HG02678 (cell line): ENCODE measurements at regions not wholly inside any gene's neighbourhood (a gene's known extent, or its start where the extent isn't known, plus 50 kb on each side); places are given as distances from the start of the nearest gene placed in this dataset.
"Not testable (repeated sequence)": the region's sequence is repeated elsewhere in the genome, so short reads cannot be mapped to it uniquely, and the experiment has no call there.

ENCODE experiments used
- ATAC-seq: cut with Tn5 transposase; IDR thresholded peaks from one replicate; pipeline ENCODE4 v1.9.1; 2021; ENCODE audit warnings: mild to moderate bottlenecking, moderate library complexity; ENCODE audit not compliant: unreplicated experiment

DNA sequence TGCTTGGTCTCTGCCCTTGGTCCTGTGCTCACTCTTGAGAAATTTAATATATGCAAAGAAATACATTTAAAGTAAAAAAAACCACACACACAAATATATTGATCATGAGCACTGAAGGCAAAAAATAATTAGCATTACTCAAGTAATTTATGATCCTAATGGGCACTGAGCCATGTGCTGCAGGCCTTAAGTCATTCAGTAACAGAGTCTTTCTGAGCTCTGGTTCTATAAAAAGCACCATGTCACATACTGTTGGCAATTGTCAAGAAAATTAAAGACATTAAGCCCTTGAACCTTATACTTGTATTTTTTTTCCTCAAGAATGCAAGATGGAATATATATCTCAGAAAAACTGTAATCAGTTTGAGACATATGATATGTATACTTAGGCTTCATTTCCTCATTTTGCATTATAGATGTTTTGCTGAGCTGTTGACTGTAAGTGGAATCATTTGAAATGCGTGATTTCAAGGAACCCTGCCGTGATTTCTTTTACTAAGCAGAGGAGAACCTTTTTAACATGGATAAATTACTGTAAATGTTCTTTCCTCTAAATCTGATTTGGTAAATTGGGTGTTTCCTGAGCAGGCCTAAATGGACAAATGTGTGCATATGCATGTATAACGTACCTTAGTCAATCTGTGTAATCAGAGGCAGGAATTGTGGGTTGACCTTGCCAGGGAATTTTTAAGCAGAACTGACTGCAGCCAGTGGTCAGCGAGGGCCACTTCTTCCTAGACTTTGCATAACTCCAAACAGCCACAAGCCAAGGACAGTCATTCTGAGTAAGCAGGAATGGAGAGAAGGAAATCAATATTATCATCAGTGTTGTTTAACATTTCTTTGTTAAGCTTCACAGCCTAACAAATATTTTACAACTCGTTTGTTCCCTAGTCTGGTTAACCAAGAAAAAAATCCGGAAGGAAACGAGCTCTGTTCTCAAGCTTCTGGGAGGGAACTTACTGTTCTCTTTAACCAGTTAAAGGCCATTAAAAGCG is 191.5 kb upstream of the ATP5MC3 start:
- ATAC-seq, result no peak

DNA sequence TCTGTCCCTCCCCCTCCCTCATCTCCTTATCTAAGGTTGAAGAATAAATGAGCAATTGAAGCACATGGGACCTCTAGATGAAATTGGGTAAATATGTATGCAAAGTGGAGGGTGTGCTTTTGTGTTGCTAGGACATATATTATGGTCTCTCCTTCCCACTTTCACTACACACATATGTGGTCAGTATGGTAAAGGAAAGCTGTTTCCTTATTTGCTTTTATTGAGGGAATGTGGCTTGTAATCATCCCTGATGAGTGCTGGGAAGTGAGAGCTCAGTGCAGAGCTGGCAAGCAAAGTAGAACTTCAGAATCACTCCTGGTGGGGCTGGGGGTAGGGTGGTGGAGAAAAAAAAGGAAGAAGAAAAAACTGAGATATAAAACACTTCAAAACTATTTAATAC is 189.9 kb upstream of the ATP5MC3 start:
- ATAC-seq, result no peak

DNA sequence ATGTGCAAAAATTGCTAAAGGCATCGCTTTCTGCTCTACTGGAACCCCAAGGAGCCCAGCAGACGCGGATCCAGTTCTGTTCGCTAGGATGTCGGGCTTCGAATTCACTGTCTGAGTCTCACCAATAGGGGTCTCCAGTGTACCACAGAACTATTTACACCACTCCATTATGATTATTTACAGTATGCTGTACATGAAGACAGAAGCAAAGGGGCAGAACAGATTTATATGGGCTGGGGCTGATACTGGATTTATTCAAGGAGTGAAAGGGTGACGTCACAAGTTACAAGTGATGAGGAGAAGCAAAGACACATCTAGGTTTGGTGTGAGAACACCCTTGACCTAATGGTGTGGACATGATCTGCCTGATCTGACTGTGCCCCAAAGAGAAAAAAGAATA is 185.3 kb upstream of the ATP5MC3 start:
- no peak for ATAC-seq

- no peak for ATAC-seq
These were observed 182.2 kb upstream of the ATP5MC3 start for GRCh38 chr2:175363699-175364098.

DNA sequence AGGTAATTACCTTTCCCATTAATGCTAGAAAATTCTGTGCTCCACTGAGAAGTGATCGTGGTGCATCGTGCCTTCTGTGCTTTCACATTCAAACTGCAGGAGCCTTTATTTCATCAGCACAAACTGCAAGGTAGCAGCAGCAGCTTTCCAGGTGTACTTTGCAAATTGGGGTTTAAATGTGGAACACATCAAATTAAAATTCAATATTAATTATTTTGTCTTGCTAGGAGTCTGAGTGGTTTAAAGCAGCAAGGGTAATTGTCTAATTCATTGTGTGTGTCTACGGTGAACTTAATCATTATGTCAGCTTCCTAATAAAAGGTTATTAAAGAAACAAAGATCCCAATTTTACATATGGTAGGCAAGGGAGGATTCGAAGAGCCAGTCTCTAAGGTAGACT is 180.8 kb upstream of the ATP5MC3 start:
- no peak for ATAC-seq

GRCh38 chr2:175359710-175360109 is 178.2 kb upstream of the ATP5MC3 start:
- no peak for ATAC-seq

DNA sequence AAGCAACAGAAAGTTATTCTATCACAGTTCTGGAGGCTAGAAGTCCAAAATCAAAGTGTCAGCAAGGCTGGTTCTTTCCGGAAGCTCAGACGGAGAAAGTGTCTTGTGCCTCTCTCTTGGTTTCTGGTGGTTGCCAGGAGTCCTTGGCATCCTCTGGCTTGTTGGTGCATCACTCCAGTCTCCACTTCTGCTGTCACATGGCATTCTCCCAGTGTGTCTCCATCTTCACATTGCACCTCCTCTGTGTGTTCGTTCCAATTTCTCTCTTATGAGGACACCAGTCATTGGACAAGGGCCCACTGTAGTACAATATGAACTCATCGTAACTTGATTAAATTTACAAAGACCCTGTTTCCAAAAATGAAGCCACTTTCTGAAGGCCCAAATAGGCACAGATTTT is 175.4 kb upstream of the ATP5MC3 start:
- ATAC-seq, result no peak

DNA sequence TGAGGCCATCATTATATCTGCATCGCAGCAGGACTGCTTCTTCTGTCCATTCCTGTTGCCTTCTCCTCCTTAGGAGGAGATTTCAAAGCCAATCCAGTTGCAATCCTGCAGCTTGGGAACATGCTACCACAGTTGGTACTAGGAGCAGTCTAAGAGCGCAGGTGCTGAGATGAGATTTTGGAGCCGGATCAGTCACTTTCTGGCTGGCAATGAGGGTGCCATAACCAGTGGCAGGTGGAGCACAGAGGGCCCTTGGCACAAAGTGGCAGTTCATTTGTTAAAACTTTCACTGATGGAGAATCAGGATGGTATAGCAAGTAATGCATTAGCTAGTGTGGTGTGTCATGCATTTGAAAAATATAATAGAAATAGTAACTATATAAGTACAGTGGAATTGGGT is 173.7 kb upstream of the ATP5MC3 start:
- ATAC-seq, result no peak

GRCh38 chr2:175353275-175353674 is 171.8 kb upstream of the ATP5MC3 start:
- no peak for ATAC-seq

- no peak for ATAC-seq
These were observed 170.0 kb upstream of the ATP5MC3 start for GRCh38 chr2:175351512-175351911.

GRCh38 chr2:175350105-175350504 is 168.6 kb upstream of the ATP5MC3 start:
- ATAC-seq, result no peak

GRCh38 chr2:175342085-175342484 is 160.6 kb upstream of the ATP5MC3 start:
- ATAC-seq, result no peak

DNA sequence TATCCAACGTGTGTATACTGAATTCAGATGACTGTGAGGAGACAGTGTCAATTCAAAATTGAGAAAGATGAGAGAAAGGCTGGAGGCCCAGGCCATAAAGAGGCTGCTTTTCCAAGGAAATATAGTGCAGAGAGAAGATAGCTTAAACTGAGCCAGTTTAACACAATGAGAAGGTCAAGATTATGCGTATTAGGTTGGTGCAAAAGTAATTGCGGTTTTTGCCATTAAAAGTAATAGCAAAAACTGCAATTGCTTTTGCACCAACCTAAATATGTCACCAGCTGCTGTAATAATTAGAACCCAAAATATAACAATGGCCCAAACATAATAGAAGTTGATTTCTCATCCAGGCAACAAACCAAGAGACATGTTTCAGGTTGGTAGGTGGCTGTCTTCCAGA is 148.7 kb upstream of the ATP5MC3 start:
- no peak for ATAC-seq

DNA sequence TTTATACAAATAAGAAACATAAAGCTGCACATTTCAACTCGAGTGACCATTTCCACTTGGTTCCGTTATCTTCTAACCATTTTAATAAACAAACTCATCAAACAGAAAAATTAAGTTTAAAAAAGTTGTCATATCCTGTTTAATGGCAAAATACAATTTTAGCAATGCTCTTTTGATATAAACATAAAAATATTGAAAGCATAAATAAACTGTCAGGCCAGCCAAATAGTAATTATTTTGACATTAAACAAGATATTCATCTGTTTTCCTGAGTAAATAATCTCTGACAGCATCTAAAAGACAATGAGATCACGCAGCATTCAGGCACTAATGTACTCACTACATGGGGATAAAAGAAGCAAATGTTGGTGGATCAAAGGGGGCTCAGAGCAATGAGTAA is 145.3 kb upstream of the ATP5MC3 start:
- no peak for ATAC-seq

GRCh38 chr2:175326164-175326563 is 144.7 kb upstream of the ATP5MC3 start:
- ATAC-seq, result not testable (repeated sequence)

GRCh38 chr2:175323162-175323561 is 141.7 kb upstream of the ATP5MC3 start:
- no peak for ATAC-seq

DNA sequence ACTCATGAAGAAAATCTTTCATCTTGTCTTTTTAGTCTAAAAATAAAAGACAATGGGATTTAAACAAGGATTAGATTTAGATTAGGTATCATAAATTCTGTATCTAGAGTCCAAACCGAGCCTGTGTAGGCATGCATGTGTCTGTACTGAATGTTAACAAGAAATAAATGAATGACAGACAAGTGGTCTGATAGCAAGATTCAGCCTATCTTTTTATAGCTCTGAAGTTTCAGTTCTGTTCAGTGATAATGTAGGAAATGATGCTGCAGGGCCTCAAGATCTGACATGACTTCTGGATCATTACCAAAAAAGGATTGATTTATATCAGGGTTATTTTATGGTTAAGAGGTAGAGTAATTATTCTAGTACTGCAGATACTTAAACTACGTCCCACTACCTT is 137.0 kb upstream of the ATP5MC3 start:
- ATAC-seq, result no peak

DNA sequence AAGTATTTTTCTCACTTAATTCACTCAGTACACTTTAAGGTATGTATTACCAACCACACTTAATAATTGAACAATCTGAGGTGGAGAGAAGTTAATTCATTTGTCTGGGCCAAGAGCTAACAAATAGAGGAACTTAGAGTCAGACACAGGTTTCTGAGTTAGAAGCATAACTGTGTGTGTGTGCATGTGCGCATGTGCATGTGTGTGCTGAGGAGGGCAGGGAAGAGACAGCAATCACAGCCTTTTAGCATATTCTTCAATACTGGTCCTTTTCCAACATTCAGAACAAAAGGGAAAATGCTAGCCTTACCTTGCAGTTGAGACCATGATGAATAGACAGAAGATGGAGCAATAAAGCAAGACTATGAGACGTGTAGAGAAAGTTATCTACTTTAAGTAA is 136.2 kb upstream of the ATP5MC3 start:
- no peak for ATAC-seq

- ATAC-seq, result no peak
These were observed 130.6 kb upstream of the ATP5MC3 start for GRCh38 chr2:175312137-175312536.

DNA sequence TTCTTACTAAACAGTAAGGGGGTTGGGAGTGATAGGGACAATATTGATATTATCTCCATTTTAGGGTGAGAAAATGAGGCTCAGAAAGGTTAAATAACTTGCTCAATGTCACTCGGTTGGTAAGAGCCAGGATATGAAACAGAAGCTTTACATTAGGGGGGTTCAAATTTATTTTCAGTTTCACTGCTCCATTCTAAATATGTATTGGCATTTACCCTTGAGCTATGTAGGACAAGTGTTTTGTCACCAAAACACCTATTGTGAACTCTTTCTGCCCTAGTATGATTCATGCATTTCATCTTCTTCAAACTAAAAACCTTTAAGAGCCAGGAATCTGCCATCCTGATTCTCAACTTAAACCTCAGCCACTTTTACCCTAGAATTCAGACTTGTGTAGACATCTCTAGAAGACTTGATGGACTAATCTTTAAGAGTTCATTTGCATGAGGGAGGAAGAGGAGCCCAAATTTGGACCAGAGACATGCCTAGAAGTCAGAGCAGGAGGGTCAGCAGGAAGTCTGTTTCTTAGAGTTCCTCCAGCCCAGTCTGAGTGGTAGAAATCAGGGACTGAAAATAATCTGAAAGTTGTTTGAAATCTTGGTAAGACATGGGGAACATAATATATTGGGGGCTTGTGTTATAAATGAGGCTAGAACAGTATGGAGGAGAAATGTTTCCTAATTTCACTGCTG is 129.4 kb upstream of the ATP5MC3 start:
- ATAC-seq, result no peak

DNA sequence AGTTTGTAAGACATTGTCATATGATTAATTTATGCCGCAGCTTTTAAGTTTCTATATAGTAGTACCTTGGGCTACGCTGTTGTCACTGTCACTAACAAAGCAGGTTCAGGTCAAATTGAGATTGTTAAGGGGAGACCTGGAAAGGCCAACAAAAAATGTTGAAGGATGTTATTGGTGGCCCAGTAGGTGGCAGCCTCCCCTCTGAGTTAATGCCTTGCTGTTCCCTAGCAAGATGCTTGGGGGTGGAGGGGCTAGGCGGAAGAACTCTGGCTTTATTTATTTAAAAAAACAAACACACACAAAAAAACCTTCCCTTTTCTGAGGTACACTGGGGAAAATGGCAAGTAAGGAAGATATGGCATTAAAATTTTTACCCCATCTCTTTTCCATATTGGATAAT is 128.3 kb upstream of the ATP5MC3 start:
- no peak for ATAC-seq

GRCh38 chr2:175308005-175308404 is 126.5 kb upstream of the ATP5MC3 start:
- no peak for ATAC-seq
